ENCODE measurements at regions not wholly inside any gene's neighbourhood (a gene's known extent, or its start where the extent isn't known, plus 50 kb on each side); places are given as distances from the start of the nearest gene placed in this dataset.

- H3K4me3 Mint-ChIP-seq = peak overlapping the region; percentile 82 to 96
- H2AFZ ChIP-seq (ENCODE audit: insufficient read depth, low read depth, low read length, poor library complexity, severe bottlenecking) = peak overlapping the region; percentile 71
- peaks cover 31 to 44% of the 10 kb centered on the region in 2 donors for H3K4me1 ChIP-seq (ENCODE audit: control insufficient read depth in 1 of 2, insufficient read depth in 2 of 2, low read length in 2 of 2)
- no peaks in the 10 kb centered on the region for H3K27me3 ChIP-seq (ENCODE audit: control insufficient read depth in 2 of 2, insufficient read depth in 2 of 2, low read length in 2 of 2)
- peak overlapping the region; percentile 30 to 70 (median 43) for H3K4me3 ChIP-seq (replicated peaks in 1 of 3; ENCODE audit: low read depth in 2 of 3, low read length in 3 of 3)
- peak; percentile 98 to 100 (median 98) for DNase-seq
- H3K4me2 ChIP-seq (replicated peaks; ENCODE audit: extremely low read depth, low read length, poor library complexity, severe bottlenecking) = peak overlapping the region; percentile 77
- no peaks in the 10 kb centered on the region for H3K9me3 ChIP-seq (replicated peaks in 1 of 2; ENCODE audit: control insufficient read depth in 1 of 2, insufficient read depth in 1 of 2, low read length in 2 of 2)
- H3K36me3 ChIP-seq (replicated peaks in 1 of 2; ENCODE audit: control insufficient read depth in 1 of 2, insufficient read depth in 2 of 2, low read length in 2 of 2) = no peaks in the 10 kb centered on the region
- 0% methylated on average over 16 of the region's 24 CpGs for WGBS (ENCODE audit: insufficient coverage)
- H3K9ac ChIP-seq (ENCODE audit: insufficient read depth, low read length, poor library complexity, severe bottlenecking) = peak overlapping the region; percentile 74
- H3K27ac ChIP-seq (ENCODE audit: low read depth in 1 of 2, low read length in 2 of 2) = peak overlapping the region; percentile 95 to 97
- no peaks in the 10 kb centered on the region for H4K20me1 ChIP-seq (ENCODE audit: insufficient read depth, low read length)
- peaks cover 0 to 2% (median 0%) of the 10 kb centered on the region in 7 donors for H3K9me3 Mint-ChIP-seq
- peaks cover 59% of the 10 kb centered on the region for H3K4me1 Mint-ChIP-seq
- H3K27me3 Mint-ChIP-seq (ENCODE audit: low read depth in 3 of 3) = peaks cover 0 to 7% (median 5%) of the 10 kb centered on the region in 3 donors
- peaks cover 0 to 4% of the 10 kb centered on the region in 2 donors for H3K36me3 Mint-ChIP-seq
- no peak for TF ChIP-seq CTCF (IDR thresholded peaks at IDR 0.05)
- H3K27ac Mint-ChIP-seq = peak overlapping the region; percentile 99 to 100 (median 99)
- intact Hi-C loops (cut with micrococcal nuclease) = loop anchor here in 1 of 2 donors (2.0 to 5.0 kb wide), 2 partner anchors 67 to 136 kb away; partner anchors contain the start of genes CIPC and IRF2BPL
- no peaks in the 10 kb centered on the region for H3K79me2 ChIP-seq (ENCODE audit: insufficient read depth, low read length)
Observed at GRCh38 chr14:76961631-76962302, 66.7 kb downstream of the IRF2BPL start.

- H3K4me3 Mint-ChIP-seq = no peak overlapping the region
- intact Hi-C loops (cut with micrococcal nuclease) = loop anchor here (5.0 kb wide), 3 partner anchors 42 to 83 kb away; no protein-coding TSS in a partner anchor
- Histone ChIP-seq H3K9ac (ENCODE audit: insufficient read depth, low read length, poor library complexity, severe bottlenecking) (no peak overlapping the region), H3K79me2 (ENCODE audit: insufficient read depth, low read length) (no peaks in the 10 kb centered on the region), H3K27me3 (ENCODE audit: control insufficient read depth in 2 of 2, insufficient read depth in 2 of 2, low read length in 2 of 2) (no peaks in the 10 kb centered on the region), H4K20me1 (ENCODE audit: insufficient read depth, low read length) (no peaks in the 10 kb centered on the region), H3K27ac (ENCODE audit: low read depth in 1 of 2, low read length in 2 of 2) (peak overlapping the region in 1 of 2 donors; percentile 42), H3K36me3 (replicated peaks in 1 of 2; ENCODE audit: control insufficient read depth in 1 of 2, insufficient read depth in 2 of 2, low read length in 2 of 2) (no peaks in the 10 kb centered on the region), H3K4me3 (replicated peaks in 1 of 3; ENCODE audit: low read depth in 2 of 3, low read length in 3 of 3) (no peak overlapping the region), H3K4me1 (ENCODE audit: control insufficient read depth in 1 of 2, insufficient read depth in 2 of 2, low read length in 2 of 2) (peaks cover 54 to 63% of the 10 kb centered on the region in 2 donors), H3K4me2 (replicated peaks; ENCODE audit: extremely low read depth, low read length, poor library complexity, severe bottlenecking) (no peak overlapping the region), H3K9me3 (replicated peaks in 1 of 2; ENCODE audit: control insufficient read depth in 1 of 2, insufficient read depth in 1 of 2, low read length in 2 of 2) (no peaks in the 10 kb centered on the region), H2AFZ (ENCODE audit: insufficient read depth, low read depth, low read length, poor library complexity, severe bottlenecking) (no peak overlapping the region)
- 80% methylated on average over 6 of the region's 8 CpGs for WGBS (ENCODE audit: insufficient coverage)
- peaks cover 0 to 4% of the 10 kb centered on the region in 2 donors for H3K36me3 Mint-ChIP-seq
- H3K27ac Mint-ChIP-seq = peak overlapping the region in 5 of 7 donors; percentile 16 to 98 (median 53)
- peaks cover 0 to 2% (median 0%) of the 10 kb centered on the region in 7 donors for H3K9me3 Mint-ChIP-seq
- DNase-seq = peak; percentile 56 to 81 (median 73)
- peaks cover 79% of the 10 kb centered on the region for H3K4me1 Mint-ChIP-seq
- TF ChIP-seq CTCF (IDR thresholded peaks at IDR 0.05) = no peak
- H3K27me3 Mint-ChIP-seq (ENCODE audit: low read depth in 3 of 3) = peaks cover 0 to 8% (median 3%) of the 10 kb centered on the region in 3 donors
Observed at GRCh38 chr14:76958980-76959710, 69.4 kb downstream of the IRF2BPL start.
